Coronary artery (tissue), 2 donors: ENCODE measurements at regions not wholly inside any gene's neighbourhood (a gene's known extent, or its start where the extent isn't known, plus 50 kb on each side); places are given as distances from the start of the nearest gene placed in this dataset.
"Not testable (repeated sequence)": the region's sequence is repeated elsewhere in the genome, so short reads cannot be mapped to it uniquely, and the experiment has no call there.

ENCODE experiments used
- DNase-seq: peaks from one replicate; pipeline ENCODE4 v3.0.0-alpha.2; 2017; ENCODE audit warnings: low spot score
- H3K27ac ChIP-seq, 2 donors: fragments of 200-600 bp; sonication (generic); one replicate each; pipeline ENCODE4 v1.5.1; 2016 to 2019
- H3K4me3 ChIP-seq: fragments of 200-600 bp; sonication (generic); 2 replicates; pipeline ENCODE4 v1.5.1; 2016; ENCODE audit warnings: mild to moderate bottlenecking, moderate library complexity
- CTCF ChIP-seq: fragments of 200-600 bp; sonication (generic); IDR thresholded peaks from one replicate; pipeline ENCODE4 v1.5.1; 2019; ENCODE audit warnings: antibody characterized with exemption

- DNase-seq = no peak
- no peak for TF ChIP-seq CTCF
- no peak overlapping the region for H3K4me3 ChIP-seq
- H3K27ac ChIP-seq = no peak overlapping the region
Observed at GRCh38 chr19:13696839-13697238, 67.5 kb upstream of the MRI1 start.

GRCh38 chr19:13693889-13694288 lies 70.4 kb upstream of the MRI1 start:
- H3K27ac ChIP-seq = no peak overlapping the region
- no peak overlapping the region for H3K4me3 ChIP-seq
- no peak for DNase-seq
- no peak for TF ChIP-seq CTCF

- H3K4me3 ChIP-seq = no peak overlapping the region
- TF ChIP-seq CTCF = no peak
- no peak for DNase-seq
- no peak overlapping the region for H3K27ac ChIP-seq
Observed at GRCh38 chr19:13691569-13692435, 72.5 kb upstream of the MRI1 start.

GRCh38 chr19:13689085-13689484 lies 75.2 kb upstream of the MRI1 start:
- TF ChIP-seq CTCF = no peak
- no peak for DNase-seq
- no peak overlapping the region for H3K27ac ChIP-seq

GRCh38 chr19:13684021-13684420 lies 80.3 kb upstream of the MRI1 start:
- Histone ChIP-seq H3K27ac (no peak overlapping the region), H3K4me3 (no peak overlapping the region)
- no peak for DNase-seq
- no peak for TF ChIP-seq CTCF

More at GRCh38 chr19:13689085-13689484, 75.2 kb upstream of the MRI1 start:
- no peak overlapping the region for H3K4me3 ChIP-seq

- DNase-seq = no peak
- Histone ChIP-seq H3K4me3 (no peak overlapping the region), H3K27ac (no peak overlapping the region)
- TF ChIP-seq CTCF = no peak
Observed at GRCh38 chr19:13681509-13681908, 82.8 kb upstream of the MRI1 start.

GRCh38 chr19:13680708-13681360 lies 83.5 kb upstream of the MRI1 start:
- DNase-seq = not testable (repeated sequence)

GRCh38 chr19:13676967-13677366 lies 87.4 kb upstream of the MRI1 start:
- H3K4me3 ChIP-seq, H3K27ac ChIP-seq, DNase-seq: not testable (repeated sequence)

More at GRCh38 chr19:13680708-13681360, 83.5 kb upstream of the MRI1 start:
- not testable (repeated sequence) for H3K4me3 ChIP-seq, H3K27ac ChIP-seq

- H3K4me3 ChIP-seq, DNase-seq, H3K27ac ChIP-seq: not testable (repeated sequence)
Observed at GRCh38 chr19:13672480-13673175, 91.7 kb upstream of the MRI1 start.
